NCI-H526 (cell line): ENCODE measurements at regions not wholly inside any gene's neighbourhood (a gene's known extent, or its start where the extent isn't known, plus 50 kb on each side); places are given as distances from the start of the nearest gene placed in this dataset.
"Not testable (repeated sequence)": the region's sequence is repeated elsewhere in the genome, so short reads cannot be mapped to it uniquely, and the experiment has no call there.

Experiments used
- DNase-seq, 2 experiments: peaks; one replicate each; lab custom pipeline; 2025; lab: John Stamatoyannopoulos, UW

DNA sequence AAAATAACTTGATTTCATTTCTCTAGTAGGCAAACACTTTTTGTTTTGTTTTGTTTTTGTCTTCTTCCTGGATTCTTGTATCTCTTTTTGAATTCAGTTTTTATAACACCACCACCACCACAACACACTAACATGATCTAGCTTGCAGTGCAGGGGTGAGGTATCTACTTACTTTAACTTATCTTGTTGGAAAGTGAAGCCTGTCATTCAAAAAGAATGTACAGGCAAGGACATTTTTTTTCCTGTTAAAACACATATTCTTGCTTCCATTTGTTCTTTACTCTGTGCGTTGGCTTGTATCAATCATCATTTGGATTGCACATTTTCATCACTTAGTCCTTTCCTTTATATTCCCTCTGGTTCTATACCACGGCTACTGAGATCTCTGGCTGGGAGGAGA, 824.2 kb downstream of the PLCL1 start:
- DNase-seq: no peak

DNA sequence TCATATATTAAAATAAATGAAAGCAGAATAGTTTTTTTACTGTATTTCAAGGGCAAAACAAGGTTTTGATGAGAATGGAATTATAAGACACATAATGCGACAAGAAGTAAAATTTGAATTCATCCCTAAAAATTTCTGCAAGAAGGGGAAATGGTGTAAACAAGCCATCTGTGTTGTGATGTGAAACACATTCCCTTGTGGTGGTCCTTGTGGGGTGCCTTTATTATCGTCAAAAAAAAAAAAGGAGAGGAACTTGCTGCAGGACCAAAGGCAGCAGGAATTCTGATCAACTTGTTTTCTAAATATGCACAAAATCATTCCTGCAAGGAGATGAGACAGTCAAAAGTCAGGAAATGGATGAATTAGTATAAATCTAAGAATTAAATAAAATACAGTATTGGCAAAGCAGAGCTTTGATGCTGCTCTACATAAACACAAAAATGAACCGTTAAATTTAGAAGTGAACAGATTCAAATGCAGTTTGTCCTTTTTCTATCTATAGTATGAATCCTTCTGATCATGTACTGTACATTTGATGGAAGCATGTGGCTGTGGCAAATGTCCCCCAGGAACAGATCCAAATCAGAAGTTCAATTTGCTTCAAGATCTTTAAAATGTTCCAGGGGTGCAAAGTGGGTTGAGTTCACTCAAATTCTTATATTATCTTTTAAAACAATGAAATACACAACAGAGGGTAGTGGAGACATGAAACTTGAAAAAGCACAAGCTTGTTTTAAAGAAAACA, 818.8 kb downstream of the PLCL1 start:
- no peak for DNase-seq

DNA sequence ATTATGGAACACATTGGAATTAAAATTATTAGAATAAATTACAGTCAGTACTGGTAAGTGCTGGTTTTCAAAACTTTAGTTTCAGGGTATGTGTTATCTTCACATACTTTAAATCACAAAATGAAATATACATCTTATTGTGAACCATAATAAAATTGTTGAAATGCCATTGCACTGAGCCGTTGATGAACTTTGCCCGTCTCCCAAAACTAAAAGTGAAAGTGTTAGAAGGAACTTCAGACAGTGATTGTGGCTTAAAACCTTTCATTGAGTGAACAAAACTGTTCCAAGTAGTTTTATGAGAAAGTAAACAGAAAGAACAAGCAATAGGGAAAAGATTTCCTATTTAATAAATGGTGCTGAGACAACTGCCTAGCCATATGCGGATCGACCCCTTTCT, 811.6 kb downstream of the PLCL1 start:
- no peak for DNase-seq

DNA sequence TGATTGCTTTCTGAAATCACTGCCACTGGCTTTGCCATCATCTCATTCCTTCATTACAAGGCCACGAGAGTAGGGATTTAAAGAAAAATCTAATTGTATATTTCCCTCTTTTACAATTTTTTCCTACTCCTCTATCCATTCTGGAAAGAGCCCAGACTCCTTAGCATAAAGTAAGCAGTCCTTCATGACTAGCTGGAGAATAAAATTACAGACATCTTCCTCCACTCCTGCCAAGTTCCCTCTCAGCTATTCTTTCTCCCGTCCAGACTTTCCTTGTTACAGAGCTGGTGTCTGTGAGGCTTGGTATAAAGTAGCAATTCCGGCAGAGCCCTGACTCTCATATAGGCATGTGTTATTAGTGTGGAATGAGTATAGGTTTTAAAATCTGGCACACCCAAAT, 806.8 kb downstream of the PLCL1 start:
- no peak for DNase-seq

DNA sequence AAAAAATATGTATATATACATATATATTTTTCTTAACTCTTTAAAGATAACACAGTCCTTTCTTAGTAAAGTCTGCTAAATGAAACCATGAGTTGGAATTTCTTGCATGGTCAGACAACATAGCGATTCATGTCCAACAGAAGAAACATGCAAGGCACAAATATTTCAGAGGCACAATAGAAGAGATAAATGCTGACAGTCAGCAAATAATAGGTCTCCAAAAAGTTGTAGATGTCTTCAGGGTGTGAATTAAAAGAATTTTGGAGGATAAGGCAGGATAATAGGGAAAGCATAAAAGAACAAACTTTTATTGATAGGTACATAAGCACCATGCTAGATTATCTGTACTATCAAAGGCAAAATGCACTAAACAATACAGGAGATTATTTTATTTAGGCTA, 800.2 kb downstream of the PLCL1 start:
- no peak for DNase-seq

DNA sequence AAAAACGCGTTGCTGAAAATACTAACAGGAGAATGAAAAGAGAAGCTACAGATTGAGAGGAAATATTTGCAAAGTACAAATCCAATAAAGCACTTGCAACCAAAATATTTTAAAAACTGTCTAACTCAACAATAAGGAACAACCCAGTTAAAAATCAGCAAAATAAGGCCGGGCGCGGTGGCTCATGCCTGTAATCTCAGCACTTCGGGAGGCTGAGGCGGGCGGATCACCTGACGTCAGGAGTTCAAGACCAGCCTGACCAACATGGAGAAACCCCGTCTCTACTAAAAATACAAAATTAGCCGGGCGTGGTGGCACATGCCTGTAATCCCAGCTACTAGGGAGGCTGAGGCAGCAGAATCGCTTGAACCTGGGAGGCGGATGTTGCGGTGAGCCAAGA, 798.6 kb downstream of the PLCL1 start:
- DNase-seq: not testable (repeated sequence)

DNA sequence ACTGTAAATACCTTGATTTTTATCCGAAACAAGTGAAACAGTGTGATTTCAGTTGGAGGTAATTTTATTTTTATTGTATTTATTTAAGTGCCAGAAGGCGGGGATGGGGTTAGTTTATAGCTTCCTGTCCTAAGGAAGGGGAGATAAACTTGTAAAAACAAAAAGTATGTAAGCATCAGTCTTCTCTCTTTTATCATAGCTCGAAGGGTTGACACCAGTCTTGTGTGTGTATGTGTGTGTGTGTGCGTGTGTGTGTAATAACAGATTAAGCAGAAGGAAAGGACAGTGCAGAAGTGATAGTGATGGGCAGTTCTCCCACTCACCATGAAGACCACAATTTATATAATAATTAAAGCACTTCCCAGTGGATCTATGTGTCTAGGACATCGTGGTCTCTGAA, 793.3 kb downstream of the PLCL1 start:
- no peak for DNase-seq

DNA sequence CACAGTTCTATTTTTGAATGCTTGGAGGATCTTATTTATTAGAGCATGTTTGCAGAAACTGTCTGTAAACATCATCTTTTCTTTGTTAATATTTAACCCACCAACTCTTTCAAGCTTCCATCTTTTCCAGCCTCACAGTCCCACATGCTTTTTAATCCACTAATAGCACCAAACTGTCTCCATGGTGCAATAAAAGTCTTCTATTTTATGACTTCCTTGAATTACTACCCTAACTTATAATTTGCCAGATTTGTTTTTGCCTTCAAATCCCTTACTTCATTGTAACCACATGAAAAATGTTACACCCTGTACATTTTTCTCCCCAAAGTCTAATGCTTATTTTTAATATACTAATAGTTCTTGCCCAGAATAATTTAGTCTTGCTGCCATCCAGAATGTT, 792.6 kb downstream of the PLCL1 start:
- no peak for DNase-seq

DNA sequence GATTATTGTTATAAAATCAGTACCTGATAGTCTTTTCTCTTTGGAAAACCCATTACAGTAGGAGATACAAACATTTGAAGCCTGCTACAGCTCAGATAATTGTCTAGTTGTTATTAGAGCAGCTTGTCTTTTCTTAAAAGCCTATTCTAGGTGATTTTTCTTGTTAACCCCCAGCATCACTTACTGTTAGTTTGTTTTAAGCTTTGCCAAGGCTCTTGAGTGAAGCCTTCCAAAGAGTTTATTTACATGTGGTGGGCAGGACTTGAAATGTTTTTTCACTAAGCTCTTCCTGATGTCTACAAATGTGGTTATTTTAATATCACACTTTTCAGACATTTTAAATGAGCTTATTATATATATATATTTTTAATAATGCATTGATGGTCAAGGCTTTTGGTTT, 791.3 kb downstream of the PLCL1 start:
- DNase-seq: no peak

DNA sequence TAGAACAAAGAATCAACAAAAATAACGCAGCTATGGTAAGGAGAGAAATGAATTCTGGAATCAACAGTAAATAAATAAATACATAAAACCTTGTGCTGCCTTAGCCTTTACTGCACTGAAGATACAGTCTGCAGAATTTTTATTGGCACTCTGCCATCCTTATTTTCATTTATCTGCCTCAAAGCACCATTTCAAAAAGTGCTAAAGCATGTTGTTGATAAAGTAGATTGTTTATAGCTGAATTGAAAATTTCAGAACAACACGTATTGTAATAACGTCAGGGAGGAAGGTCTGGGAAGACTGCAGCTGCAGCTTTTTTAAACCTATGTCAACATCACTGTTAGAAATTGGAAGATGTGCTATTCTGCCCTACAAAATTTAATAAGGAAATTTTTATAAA, 787.2 kb downstream of the PLCL1 start:
- no peak for DNase-seq

DNA sequence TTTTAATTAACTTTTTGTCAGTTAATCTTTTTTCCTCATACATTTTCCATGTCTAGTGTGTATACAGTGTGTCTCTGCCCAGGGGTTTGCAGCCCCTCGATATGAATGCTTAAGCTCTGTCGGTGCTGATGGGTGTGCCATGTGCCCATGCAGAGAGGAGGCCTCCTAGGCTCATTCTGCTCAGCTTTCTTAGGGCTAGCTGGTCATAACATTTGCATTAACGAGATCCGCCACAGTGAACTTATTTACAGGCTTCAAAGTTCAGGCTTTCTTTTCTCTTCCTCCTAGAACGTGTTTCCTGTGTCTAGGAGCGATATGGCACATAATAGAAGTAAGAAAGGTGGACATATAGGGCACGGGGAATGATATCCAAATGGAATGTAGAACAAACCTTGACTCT, 783.3 kb downstream of the PLCL1 start:
- DNase-seq: peak in 1 of 2 experiments; percentile 49

DNA sequence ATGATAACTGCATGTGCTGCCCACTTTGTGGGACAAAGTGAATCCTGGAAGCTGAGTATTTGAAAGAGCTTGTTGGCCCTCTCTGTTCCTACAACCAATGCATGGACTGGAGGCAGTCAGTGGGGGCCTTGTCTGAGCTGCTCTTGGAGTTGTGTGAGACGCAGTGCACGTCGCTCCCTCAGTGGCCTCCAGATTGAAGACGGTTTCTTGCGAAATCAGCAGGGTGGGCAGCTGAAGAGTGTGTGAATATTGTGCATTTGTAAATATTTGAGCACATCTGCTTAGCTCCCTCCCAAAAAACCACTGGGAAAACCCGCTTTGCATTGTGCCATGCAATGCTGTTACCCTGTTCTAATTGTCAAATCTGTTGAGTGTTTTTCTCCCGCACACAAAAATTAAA, 782.8 kb downstream of the PLCL1 start:
- DNase-seq: no peak

DNA sequence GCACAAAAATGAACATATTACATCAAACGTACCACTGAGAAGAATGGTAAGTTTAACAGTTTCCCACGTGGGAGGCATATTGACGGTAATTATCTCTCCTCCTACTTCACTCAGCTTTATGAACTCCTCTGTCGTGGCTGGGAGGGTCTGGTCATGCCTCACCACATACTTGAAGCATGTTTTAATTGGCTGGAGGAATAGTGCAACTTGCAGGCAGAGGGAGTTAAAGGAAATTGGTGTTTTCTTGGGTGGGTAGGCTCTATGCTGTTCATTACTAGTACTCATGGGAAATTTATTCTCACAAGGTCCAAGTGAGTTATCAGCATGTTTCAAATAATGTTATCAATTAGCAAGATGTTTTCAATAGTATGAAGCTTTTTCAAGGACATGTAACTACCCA, 767.0 kb downstream of the PLCL1 start:
- no peak for DNase-seq

DNA sequence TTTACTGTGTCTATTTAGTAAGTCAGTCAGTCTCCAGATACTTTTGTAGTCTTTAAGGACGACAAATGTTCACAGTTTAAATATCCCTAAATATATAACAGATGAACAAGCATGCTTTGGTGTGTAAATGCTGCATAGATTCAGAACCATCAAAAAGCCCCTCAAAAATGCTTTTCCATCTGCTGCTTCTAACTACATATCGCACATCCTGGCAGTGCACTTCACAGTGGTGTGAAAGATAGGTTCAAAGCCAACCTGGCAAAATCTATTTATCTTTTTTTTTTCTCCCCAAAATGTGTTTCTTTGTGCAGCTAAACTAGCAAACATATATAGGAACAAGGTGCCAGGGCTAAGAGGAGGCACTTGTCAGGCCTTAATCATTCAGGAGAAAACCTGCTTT, 753.8 kb downstream of the PLCL1 start:
- DNase-seq: no peak

DNA sequence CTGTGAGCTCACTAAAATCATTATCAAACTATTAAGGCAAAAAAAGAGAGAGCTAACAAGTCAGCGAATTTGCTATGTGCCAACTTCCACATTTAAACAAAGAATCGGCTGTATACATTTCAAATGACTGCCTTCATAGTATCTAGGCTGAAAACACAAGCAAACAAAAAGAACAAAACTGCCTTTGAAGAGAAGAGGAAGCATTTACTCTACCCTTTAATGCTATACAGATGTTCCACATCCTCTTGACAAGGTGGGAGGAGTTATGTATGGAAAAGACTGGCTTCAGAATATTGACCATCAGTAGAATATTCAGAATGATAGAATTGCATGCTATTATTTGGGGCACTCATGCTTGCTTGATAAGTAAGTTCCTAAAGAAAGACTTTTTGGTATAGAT, 741.7 kb downstream of the PLCL1 start:
- DNase-seq: no peak

DNA sequence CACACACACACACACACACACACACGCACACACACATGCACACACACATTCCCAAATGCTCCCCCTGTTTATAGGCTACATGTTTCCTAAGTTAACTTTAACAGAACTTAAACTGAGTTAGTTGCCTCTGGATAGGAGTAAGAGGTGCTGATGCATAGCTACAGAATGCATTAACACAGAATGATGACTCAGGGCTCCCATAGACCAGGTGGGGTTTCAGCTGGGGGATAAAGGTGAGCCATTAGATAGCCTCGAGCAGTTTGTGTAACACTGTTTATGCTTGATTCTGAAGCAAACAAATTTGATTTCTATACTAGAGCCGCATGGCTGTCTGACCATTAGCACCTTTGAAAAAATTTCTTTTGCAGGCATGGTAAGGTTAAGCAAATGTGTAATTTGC, 741.0 kb downstream of the PLCL1 start:
- no peak for DNase-seq

DNA sequence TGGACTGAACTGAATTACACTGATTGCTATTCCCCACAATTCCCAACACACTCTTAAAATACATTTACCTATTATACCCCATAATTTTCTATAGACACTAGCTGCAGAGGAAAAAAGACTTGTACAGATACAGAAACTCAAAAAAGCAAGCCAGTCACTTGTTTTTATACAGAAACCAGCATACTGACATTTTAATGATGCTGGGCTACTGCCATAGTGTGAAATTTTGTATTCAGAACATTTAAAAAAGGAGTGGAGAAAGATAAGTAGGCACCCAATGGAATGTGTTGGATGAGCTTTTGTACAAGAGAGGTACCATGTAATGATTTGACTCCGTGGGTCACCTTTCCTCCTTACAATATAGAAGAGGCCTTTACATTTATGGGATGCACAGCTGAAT, 740.1 kb downstream of the PLCL1 start:
- DNase-seq: no peak

DNA sequence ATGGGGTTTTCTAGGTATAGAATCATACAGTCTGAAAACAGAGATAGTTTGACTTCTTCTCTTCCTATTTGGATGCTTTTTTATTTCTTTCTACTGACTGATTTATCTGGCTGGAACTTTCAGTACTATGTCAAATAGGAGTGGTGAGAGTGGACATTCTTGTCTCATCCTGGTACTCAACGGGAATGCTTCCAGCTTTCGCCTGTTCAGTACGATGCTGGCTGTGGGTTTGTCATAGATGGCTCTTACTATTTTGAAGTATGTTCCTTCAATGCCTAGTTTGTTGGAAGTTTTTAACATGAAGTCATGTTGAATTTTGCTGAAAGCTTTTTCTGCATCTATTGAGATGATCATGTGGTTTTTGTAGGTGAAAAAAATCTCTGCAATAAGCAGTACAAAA, 730.4 kb downstream of the PLCL1 start:
- DNase-seq: no peak

DNA sequence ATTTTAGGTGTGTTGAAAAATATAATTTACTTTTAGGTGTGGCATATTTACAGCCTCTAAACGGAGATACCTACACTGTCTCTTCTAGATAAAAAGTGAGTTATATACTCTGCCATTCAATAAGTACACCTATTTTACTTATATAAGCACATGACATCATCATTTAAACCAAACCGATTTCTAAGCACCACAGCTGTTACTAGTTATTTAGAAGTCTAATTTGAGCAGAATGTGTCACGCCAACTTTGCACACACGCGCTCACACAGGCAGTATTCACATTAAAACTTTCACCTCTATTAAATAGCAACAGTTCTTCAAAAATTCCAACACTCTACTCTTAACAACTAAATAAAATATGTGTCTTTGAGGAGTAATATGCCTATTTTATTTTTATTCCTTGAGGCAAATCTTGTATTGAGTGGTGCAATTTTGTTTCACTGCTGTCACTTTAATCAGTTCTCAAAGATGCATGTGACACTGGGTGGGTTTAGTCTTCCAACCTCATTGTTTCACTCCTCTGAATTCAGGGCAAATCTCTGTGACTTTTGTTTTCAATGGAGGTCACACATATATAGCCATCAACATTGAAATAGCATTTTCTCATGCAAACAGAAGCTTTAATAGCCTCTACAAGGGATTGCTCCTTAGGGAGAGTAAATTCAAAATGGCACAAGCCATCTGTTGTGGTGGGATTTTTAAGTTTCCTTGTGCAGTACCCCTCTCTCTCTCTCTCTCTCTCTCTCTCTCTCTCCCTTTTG, 721.0 kb downstream of the PLCL1 start:
- DNase-seq: no peak

DNA sequence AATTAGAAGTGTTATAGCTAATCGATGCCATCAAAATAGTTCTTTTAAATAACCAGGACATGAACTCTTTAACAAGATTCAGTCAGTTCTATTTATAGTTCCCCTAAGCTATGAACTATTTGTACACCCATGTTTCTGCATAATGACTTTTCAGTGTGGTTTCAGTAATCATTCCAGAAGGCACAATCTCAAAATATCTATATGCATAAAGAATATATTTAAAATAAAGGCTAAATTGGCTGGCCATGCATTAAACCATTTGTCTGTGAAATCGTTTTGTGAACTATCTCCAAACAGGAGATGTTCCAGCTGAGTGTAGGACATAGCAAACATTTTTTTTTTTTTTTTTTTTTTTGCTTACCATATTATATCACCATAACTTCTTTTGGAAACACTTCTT, 719.3 kb downstream of the PLCL1 start:
- DNase-seq: no peak

DNA sequence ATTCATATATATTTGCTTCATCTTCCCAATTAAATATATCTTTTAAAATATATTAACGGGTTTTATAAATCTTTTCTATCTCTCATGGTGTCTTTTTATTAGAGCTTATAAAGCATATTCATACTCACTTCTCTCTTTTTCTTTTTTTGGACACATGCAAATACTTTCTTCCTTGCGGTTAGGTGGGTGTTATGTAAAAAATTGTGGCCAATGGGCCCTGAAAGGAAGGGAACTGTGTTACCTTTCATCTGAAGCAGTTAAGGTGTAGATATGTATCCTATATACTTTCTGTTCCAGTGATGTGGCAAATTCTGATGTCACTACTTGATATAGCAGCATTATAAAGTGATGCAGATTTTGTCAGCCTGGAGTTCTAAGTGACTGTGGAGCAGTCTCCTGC, 714.5 kb downstream of the PLCL1 start:
- DNase-seq: peak in 1 of 2 experiments; percentile 3

DNA sequence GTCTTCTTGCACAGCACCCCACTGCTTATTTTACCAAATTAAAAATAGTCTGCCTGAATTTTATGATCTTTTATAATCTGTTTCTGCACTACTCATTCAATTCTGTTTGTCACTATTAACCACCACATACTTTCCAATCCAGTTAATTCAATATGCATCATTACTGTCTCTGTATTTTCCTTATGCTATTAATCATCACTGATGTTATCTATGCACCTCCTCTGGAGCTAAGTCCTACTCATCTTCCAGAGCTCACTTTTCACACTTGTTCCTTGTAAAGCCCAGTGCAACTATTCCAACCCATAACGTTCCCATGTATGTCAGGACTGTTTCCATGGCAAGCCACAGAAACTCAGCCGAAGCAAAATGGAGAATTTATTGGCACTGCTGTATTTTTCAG, 713.6 kb downstream of the PLCL1 start:
- no peak for DNase-seq

DNA sequence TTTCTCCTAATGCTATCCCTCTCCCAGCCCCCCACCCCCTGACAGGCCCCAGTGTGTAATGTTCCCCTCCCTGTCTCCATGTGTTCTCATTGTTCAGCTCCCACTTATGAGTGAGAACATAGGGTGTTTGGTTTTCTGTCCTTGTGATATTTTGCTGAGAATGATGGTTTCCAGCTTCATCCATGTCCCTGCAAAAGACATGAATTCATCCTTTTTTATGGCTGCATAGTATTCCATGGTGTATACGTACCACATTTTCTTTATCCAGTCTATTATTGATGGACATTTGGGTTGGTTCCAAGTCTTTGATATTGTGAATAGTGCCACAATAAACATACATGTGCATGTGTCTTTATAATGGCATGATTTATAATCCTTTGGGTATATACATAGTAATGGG, 704.2 kb downstream of the PLCL1 start:
- DNase-seq: not testable (repeated sequence)

DNA sequence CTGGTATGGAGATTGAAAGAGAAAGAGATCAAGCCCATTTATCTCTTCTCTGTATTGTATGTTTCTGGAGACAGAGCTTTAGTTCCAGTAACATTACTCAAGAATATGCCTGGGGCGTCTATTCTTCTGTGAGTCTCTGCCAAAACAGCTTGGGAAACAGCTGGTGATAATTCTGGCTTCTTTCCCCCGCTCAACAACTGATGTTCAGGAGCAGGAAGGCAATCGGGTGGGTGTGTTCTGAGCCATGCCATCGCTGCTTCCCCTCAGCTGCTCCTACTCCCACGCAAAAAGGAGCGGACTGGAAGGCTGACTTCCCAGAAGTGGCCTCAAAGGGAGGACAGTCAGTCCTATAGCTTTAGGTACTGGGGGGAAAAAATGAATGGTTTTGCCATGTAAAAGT, 695.1 kb downstream of the PLCL1 start:
- no peak for DNase-seq
